GM23338 (cell line): ENCODE measurements at regions not wholly inside any gene's neighbourhood (a gene's known extent, or its start where the extent isn't known, plus 50 kb on each side); places are given as distances from the start of the nearest gene placed in this dataset.
"Not testable (repeated sequence)": the region's sequence is repeated elsewhere in the genome, so short reads cannot be mapped to it uniquely, and the experiment has no call there.

ENCODE experiments used
- ATAC-seq: fragments of 200-7000 bp; cut with Tn5 transposase; 3 replicates; pipeline ENCODE4 v1.9.1; 2020
- DNase-seq: peaks from one replicate; pipeline ENCODE4 v3.0.0-alpha.2; 2015; ENCODE audit warnings: low spot score
- H2AFZ ChIP-seq: fragments of 200-600 bp; sonication (generic); 2 replicates; pipeline ENCODE4 v1.8.0; 2016; ENCODE audit warnings: antibody characterized with exemption, mild to moderate bottlenecking, moderate library complexity
- H3F3A ChIP-seq: fragments of 200-600 bp; sonication (generic); replicated peaks from 2 replicates; pipeline ENCODE4 v1.8.0; 2017; ENCODE audit warnings: antibody characterized with exemption, mixed run types, low read depth
- H3K27ac ChIP-seq: fragments of 200-600 bp; sonication (generic); 2 replicates; pipeline ENCODE4 v1.6.1; 2016; ENCODE audit warnings: low read depth
- H3K27me3 ChIP-seq: fragments of 200-600 bp; sonication (generic); 2 replicates; pipeline ENCODE4 v1.8.0; 2016; ENCODE audit warnings: mild to moderate bottlenecking, mixed run types, moderate library complexity; ENCODE audit not compliant: insufficient read depth
- H3K36me3 ChIP-seq: fragments of 200-600 bp; sonication (generic); 2 replicates; pipeline ENCODE4 v1.8.0; 2016; ENCODE audit warnings: mild to moderate bottlenecking; ENCODE audit not compliant: insufficient read depth
- H3K4me1 ChIP-seq: fragments of 200-600 bp; sonication (generic); 2 replicates; pipeline ENCODE4 v1.8.0; 2016; ENCODE audit warnings: mild to moderate bottlenecking, moderate library complexity; ENCODE audit not compliant: insufficient read depth
- H3K4me2 ChIP-seq: fragments of 200-600 bp; sonication (generic); 2 replicates; pipeline ENCODE4 v1.7.1; 2017; ENCODE audit warnings: mixed run types
- H3K4me3 ChIP-seq: fragments of 200-600 bp; sonication (generic); 2 replicates; pipeline ENCODE4 v1.6.1; 2016; ENCODE audit warnings: mixed run types
- H3K79me2 ChIP-seq: fragments of 200-600 bp; sonication (generic); replicated peaks from 2 replicates; pipeline ENCODE4 v1.8.0; 2017; ENCODE audit warnings: mild to moderate bottlenecking; ENCODE audit not compliant: insufficient read depth
- H3K9me2 ChIP-seq: fragments of 200-600 bp; sonication (generic); 2 replicates; pipeline ENCODE4 v1.8.0; 2017; ENCODE audit not compliant: insufficient read depth
- H4K20me1 ChIP-seq: fragments of 200-600 bp; sonication (generic); replicated peaks from 2 replicates; pipeline ENCODE4 v1.8.0; 2017; ENCODE audit warnings: mild to moderate bottlenecking; ENCODE audit not compliant: insufficient read depth
- H3K27ac Mint-ChIP-seq: 2 replicates; pipeline ENCODE4 v1.8.0; 2020; ENCODE audit warnings: inconsistent platforms, mild to moderate bottlenecking, moderate library complexity, mixed read lengths
- H3K27me3 Mint-ChIP-seq: 3 replicates; pipeline ENCODE4 v1.8.0; 2022; ENCODE audit warnings: low read depth, mild to moderate bottlenecking, moderate library complexity, mixed read lengths, inconsistent platforms; ENCODE audit not compliant: insufficient read depth, poor library complexity
- H3K36me3 Mint-ChIP-seq: 3 replicates; pipeline ENCODE4 v1.8.0; 2021; ENCODE audit warnings: low read depth, mild to moderate bottlenecking, inconsistent platforms, moderate library complexity, mixed read lengths
- H3K4me1 Mint-ChIP-seq: 3 replicates; pipeline ENCODE4 v1.8.0; 2020; ENCODE audit warnings: mild to moderate bottlenecking, inconsistent platforms, mixed read lengths
- H3K4me3 Mint-ChIP-seq: 3 replicates; pipeline ENCODE4 v1.8.0; 2021; ENCODE audit warnings: moderate library complexity, mild to moderate bottlenecking, inconsistent platforms, mixed read lengths
- H3K9me3 Mint-ChIP-seq: 3 replicates; pipeline ENCODE4 v1.8.0; 2020; ENCODE audit warnings: moderate library complexity, mild to moderate bottlenecking, inconsistent platforms, mixed read lengths

DNA sequence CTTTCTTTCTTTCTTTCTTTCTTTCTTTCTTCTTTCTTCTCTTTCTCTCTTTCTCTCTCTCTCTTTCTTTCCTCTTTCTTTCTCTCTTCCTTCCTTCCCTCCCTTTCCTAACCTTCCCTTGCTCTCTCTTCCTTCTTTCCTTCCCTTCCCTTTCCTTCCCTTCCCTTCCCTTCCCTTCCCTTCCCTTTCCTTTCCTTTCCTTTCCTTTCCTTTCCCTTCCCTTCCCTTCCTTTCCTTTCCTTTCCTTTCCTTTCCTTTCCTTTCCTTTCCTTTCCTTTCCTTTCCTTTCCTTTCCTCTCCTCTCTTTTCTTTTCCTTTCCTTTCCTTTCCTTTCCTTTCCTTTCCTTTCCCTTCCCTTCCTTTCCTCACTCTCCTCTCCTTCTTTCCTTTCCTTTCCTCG lies 5294.1 kb upstream of the TPTE start:
- Mint-ChIP-seq H3K9me3 (peaks cover 97% of the 10 kb centered on the region), H3K36me3 (peaks cover 68% of the 10 kb centered on the region)
- H3K4me1 ChIP-seq, H3F3A ChIP-seq, ATAC-seq, H3K27ac ChIP-seq, H3K27me3 ChIP-seq, H2AFZ ChIP-seq, H3K4me1 Mint-ChIP-seq, H3K4me3 ChIP-seq, DNase-seq, H3K4me3 Mint-ChIP-seq, H4K20me1 ChIP-seq, H3K9me2 ChIP-seq, H3K27me3 Mint-ChIP-seq, H3K27ac Mint-ChIP-seq, H3K4me2 ChIP-seq, H3K79me2 ChIP-seq: not testable (repeated sequence)
- H3K36me3 ChIP-seq, result peaks cover 21% of the 10 kb centered on the region

DNA sequence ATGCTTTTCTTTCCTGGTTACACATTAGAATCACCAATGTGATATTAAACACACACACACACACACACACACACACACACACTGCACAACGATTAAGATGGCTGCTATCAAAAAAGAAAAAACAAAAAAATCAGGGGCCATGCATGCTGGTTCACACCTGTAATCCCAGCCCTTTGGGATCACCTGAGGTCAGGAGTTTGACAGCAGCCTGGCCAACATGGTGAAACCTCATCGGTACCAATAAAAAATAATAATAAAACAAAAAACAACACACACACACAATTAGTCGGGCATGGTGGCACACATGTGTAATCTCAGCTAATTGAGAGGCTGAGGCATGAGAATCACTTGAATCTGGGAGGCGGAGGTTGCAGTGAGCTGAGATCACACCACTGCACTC lies 5290.8 kb upstream of the TPTE start:
- not testable (repeated sequence) for H2AFZ ChIP-seq, H3K4me2 ChIP-seq, H3K27ac ChIP-seq, H3K4me3 Mint-ChIP-seq, ATAC-seq, H3F3A ChIP-seq, H3K27me3 ChIP-seq, H3K9me2 ChIP-seq, DNase-seq, H3K79me2 ChIP-seq, H3K27ac Mint-ChIP-seq, H3K4me3 ChIP-seq, H4K20me1 ChIP-seq, H3K4me1 Mint-ChIP-seq, H3K4me1 ChIP-seq
- Mint-ChIP-seq H3K36me3 (peaks cover 67% of the 10 kb centered on the region), H3K27me3 (peaks cover 11% of the 10 kb centered on the region), H3K9me3 (peaks cover 99% of the 10 kb centered on the region)
- H3K36me3 ChIP-seq, result peaks cover 23% of the 10 kb centered on the region

DNA sequence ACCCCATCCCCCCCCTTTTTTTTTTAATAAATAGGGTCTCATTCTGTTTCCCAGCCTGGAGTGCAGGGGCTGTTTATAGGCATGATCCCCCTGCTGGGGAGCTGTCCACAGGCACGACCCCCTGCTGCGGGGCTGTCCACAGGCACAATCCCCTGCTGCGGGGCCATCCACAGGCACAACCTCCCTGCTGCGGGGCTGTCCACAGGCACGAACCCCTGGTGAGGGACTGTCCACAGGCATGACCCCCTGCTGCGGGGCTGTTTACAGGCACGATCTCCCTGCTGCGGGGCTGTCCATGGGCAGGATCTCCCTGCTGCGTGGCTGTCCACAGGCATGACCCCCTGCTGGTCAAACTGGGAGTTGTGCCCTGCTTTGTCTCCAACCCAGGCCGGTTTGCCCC lies 5290.1 kb upstream of the TPTE start:
- not testable (repeated sequence) for H3K4me3 Mint-ChIP-seq, H3F3A ChIP-seq, H3K27me3 ChIP-seq, H3K27ac Mint-ChIP-seq, DNase-seq, ATAC-seq, H3K79me2 ChIP-seq, H3K4me3 ChIP-seq, H3K4me1 Mint-ChIP-seq, H3K9me2 ChIP-seq, H3K4me1 ChIP-seq, H3K27ac ChIP-seq, H3K4me2 ChIP-seq, H4K20me1 ChIP-seq, H2AFZ ChIP-seq
- Mint-ChIP-seq H3K27me3 (peaks cover 10% of the 10 kb centered on the region), H3K36me3 (peaks cover 67% of the 10 kb centered on the region), H3K9me3 (peaks cover 99% of the 10 kb centered on the region)
- peaks cover 26% of the 10 kb centered on the region for H3K36me3 ChIP-seq

DNA sequence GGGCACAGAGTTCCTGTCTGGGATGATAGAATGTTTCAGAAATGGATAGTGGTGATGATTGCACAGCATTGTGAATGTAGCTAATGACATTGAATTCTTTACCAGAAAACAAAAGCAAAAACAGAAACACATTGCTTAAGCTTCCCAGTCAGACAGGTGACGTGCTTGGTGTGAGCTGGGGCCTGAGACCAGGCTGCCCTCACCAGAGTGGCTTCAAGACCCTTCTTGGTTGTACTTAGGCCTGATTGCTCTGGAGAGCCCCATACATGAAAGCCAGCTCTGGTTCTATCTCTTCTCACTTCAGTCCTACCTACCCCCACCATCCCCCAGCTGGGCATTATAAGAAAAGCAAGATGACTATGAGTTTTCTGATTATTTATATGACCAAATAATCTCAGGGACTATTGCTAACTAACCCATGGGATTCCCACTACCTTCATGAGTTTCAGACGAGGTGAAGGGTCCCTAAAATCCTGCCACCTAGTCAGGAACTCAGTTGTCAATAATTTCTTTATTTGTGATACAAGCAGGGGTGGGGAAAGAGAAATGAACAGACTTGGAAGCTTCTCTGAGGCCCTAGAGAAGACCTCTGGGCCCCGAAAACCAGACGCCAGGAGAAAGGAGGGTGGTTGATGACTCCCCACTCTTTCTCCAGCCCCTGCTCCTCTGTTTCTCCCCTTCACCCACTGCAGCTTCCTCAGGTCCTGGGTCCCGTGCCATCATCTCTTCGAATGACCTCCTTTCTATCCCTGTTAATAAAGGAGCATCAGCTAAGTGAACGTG lies 5289.0 kb upstream of the TPTE start:
- Mint-ChIP-seq H3K9me3 (peaks cover 99% of the 10 kb centered on the region), H3K36me3 (peaks cover 68% of the 10 kb centered on the region), H3K27me3 (peaks cover 10% of the 10 kb centered on the region)
- not testable (repeated sequence) for H3K27me3 ChIP-seq, H3K79me2 ChIP-seq, H3K9me2 ChIP-seq, H3K27ac Mint-ChIP-seq, H4K20me1 ChIP-seq, H3K4me3 Mint-ChIP-seq, H3K4me1 ChIP-seq, ATAC-seq, H3K4me3 ChIP-seq, DNase-seq, H3K4me2 ChIP-seq, H3F3A ChIP-seq, H2AFZ ChIP-seq, H3K4me1 Mint-ChIP-seq, H3K27ac ChIP-seq
- peaks cover 29% of the 10 kb centered on the region for H3K36me3 ChIP-seq

DNA sequence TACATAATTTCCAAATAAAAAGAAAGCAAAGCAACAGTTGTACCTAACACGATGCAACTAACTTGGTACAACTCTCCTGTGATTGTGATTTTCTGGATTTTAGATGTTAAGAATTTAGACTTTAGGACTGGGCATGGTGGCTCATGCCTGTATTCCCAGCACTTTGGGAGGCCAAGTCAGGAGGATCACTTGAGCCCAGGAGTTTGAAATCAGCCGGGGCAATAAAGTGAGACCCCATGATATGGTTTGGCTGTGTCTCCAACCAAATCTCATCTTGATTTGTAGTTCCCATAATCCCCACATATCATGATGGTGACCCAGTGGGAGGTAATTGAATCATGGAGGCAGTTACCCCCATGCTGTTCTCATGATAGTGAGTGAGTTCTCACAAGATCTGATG lies 5285.6 kb upstream of the TPTE start:
- H2AFZ ChIP-seq, H3K4me3 Mint-ChIP-seq, DNase-seq, H4K20me1 ChIP-seq, H3K4me1 Mint-ChIP-seq, H3K27ac Mint-ChIP-seq, H3K4me1 ChIP-seq, H3K4me2 ChIP-seq, ATAC-seq, H3K79me2 ChIP-seq, H3K9me2 ChIP-seq, H3K27ac ChIP-seq, H3K27me3 ChIP-seq, H3F3A ChIP-seq: not testable (repeated sequence)
- H3K4me3 ChIP-seq, result peak overlapping the region; percentile 4; the same call in 1 of the 2 replicates
- Mint-ChIP-seq H3K36me3 (peaks cover 64% of the 10 kb centered on the region), H3K9me3 (peaks cover 97% of the 10 kb centered on the region), H3K27me3 (peaks cover 10% of the 10 kb centered on the region)
- H3K36me3 ChIP-seq, result peaks cover 18% of the 10 kb centered on the region

DNA sequence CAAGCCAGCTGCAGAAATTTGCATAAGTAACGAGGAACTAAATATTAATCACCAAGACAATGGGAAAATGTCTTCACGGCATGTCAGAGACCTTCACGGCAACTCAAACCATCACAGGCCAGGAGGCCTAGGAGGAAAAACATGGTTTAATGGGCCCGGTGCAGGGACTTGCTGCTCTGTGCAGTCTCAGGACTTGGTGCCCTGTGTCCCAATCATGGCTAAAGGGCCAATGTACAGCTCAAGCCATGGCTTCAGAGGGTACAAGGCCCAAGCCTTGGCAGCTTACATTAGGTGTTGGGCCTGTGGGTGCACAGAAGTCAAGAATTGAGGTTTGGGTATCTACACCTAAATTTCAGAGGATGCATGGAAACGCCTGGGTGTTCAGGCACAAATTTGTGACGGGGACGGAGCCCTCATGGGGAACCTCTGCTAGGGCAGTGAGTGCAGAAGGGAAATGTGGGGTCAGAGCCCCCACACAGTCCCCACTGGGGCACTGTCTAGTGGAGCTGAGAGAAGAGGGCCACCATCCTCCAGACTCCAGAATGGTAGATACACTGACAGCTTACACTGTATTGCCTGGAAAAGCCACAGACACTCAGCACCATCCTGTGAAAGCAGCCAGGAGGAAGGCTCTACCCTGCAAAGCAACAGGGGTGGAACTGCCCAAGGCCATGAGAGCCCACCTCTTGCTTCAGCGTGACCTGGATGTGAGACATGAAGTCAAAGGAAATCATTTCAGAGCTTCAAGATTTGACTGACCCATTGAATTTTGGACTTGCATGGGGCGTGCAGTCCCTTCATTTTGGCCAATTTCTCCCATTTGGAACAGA lies 5284.3 kb upstream of the TPTE start:
- not testable (repeated sequence) for H3K27ac ChIP-seq, H4K20me1 ChIP-seq, H3K4me1 Mint-ChIP-seq, H3K27me3 ChIP-seq, H3K27me3 Mint-ChIP-seq, H3K79me2 ChIP-seq, H3F3A ChIP-seq, H3K4me3 Mint-ChIP-seq, ATAC-seq, H3K27ac Mint-ChIP-seq, DNase-seq, H3K4me2 ChIP-seq, H3K4me1 ChIP-seq, H3K9me2 ChIP-seq, H2AFZ ChIP-seq, H3K4me3 ChIP-seq
- H3K9me3 Mint-ChIP-seq, result peaks cover 97% of the 10 kb centered on the region
- H3K36me3 ChIP-seq, result peaks cover 21% of the 10 kb centered on the region
- peaks cover 64% of the 10 kb centered on the region for H3K36me3 Mint-ChIP-seq
